GM19455 (cell line): ENCODE measurements at regions not wholly inside any gene's neighbourhood (a gene's known extent, or its start where the extent isn't known, plus 50 kb on each side); places are given as distances from the start of the nearest gene placed in this dataset.
"Not testable (repeated sequence)": the region's sequence is repeated elsewhere in the genome, so short reads cannot be mapped to it uniquely, and the experiment has no call there.

Experiments used
- ATAC-seq: cut with Tn5 transposase; IDR thresholded peaks from one replicate; pipeline ENCODE4 v1.9.1; 2021; ENCODE audit not compliant: unreplicated experiment

DNA sequence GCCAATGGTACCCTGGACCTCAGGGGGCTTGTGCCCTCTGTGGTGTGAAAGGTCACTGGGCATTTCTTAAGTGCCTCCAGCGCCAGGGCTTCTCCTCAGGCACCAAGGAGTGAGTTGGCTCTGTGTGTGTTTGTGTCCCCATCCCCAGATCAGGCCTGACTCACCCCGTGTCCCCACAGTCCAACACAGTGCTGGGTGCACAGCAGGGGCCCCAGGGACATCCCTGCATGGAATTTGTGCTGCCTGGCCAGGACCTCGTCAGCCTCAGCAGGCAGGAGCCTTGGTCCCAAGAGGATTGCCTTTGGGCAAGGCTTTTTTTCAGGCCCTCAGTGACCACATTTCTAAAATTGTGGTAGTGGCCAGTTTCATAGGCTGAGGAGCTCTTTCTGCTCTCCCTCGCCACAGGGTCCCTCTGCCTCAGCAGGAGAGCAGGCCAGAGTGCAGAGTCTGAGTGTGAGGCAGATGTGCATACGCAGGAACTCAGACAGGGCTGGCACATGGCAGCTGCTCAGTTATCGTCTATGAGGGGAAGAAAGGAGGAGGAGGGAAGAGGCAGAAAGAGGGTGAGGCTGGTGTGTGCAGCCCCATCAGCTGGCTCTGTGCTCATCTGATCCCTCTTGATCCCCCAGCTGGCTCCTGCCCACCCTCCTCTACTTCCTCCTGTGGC is 215.6 kb downstream of the RPLP1 start:
- no peak for ATAC-seq

DNA sequence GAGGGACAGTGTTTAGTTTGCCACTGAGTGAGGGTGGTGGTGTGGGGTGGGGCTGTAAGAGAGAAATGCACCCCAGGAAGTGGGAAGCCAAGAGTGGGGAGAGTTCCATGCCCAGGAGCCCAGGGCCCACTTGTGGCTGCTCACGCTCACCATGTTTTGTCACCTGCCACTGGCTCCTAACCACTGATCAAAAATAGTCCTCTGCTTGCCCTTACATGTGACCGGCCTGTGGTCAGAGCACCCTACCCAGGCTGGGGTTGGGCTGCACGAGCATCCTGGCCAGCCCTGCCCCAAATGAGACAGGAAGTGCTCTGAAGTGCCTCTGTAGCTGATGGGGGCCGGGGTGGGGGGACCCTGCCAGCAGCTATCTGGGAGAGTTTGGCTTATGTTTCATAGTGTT is 216.3 kb downstream of the RPLP1 start:
- ATAC-seq = peak; percentile 45

DNA sequence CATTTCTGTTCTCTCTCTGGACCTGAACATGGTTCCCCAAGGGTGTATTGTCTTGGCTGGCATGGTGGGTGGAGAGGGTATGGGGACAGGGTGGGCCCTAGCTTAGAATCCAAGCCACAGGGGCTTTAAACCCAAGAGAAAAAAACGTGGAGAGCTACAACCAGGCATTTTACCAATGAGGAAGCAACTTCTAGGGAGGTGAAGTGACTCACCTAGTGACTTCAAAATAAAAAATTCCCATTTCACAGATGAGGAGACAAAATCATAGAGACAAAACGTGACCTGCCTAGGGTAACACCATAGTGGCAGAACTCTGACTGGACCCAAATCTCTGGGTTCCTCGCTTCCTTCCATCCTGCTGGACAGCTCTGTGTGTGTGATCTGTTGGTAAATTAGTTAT is 216.8 kb downstream of the RPLP1 start:
- ATAC-seq = no peak

DNA sequence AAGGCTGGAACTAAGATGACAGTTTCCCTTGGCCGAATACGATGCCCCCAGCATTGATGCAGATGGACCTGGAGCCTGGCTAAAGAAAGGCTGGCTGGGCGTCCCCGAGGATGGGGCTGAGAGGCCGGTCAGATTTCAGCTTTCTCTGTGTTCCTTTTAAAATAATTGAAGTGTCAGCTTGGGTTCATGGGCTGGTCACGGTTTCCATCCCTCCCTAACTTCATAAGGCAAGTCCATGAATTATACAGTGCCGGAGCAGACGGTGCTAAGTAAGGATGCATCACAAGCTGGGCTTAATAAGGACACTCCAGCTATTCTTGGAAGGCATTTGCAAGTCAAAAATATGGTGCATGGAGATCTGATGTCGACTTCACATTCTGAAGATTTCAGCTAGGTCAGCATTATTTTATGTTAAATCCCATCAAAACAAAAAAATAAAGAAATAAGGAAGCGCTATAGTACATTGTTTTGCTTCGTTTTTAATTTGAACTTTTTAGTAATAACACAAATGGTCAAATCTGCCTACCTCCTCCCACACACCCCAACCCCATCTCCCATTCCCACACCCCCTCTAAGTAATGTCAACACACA is 220.8 kb downstream of the RPLP1 start:
- no peak for ATAC-seq

DNA sequence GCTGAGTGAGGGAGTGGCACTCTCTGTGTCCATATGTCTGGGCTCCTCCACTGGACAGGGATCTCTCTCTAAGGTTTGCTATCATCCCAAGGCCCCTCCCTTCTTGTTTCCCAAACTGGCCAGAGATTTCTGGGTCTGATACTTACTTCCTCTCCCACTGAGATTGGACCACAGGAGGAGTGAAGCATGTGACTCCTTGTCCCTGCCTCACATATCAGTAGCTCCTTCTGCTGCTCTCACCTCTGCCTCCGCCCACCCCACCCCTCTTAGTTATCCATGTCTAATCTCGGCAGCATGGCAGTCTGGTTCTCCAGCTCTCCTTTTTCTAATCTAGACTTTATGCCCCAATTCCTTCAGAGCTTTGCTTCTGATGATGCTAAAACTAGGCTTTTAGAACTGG is 223.1 kb downstream of the RPLP1 start:
- ATAC-seq = no peak

DNA sequence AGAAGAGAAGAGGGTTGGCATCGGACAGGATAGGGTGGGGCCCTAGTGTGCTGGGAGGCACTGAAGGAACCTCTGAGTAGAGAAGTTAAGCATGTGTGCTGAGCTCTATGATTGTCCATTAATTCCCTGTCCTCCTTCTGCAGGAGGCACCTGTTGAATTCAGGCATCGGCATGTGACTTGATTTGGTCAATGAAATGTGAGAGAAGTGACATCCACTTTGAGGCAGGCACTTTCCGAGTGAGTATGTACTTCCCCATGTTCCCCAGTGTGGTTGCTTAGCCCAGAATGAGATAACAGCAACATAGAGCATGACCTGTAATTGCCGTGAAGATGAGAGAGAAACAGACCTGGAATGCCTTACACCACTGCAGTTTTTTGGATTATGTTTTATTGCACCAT is 224.8 kb downstream of the RPLP1 start:
- ATAC-seq = no peak

DNA sequence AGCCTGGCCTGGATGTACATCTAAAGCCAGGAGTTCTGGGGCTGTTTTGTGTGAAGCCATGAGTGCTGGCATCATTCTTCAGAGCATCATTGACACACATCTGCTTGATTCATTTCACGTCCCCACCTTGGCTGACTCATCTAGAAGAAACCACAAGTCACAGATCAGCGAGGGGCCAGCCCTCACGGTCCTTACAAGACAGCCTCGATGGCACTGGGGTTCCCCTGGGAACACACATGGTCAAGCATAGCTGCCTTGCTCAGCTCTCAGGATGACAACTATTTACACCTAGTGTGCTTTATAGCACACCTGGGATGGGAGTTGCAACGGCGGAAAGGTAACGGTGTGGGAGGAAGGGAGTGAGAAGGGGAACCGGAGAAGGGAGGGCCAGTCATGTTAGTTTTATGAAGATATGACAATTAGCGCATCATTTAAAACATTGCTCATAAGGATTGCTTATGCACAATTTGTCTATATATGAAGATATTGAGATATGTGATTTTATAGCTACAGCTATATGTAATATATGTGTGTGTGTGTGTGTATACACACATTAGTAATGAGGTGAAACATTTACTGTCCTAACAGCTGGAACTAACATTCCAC is 227.1 kb downstream of the RPLP1 start:
- peak; percentile 67 for ATAC-seq

DNA sequence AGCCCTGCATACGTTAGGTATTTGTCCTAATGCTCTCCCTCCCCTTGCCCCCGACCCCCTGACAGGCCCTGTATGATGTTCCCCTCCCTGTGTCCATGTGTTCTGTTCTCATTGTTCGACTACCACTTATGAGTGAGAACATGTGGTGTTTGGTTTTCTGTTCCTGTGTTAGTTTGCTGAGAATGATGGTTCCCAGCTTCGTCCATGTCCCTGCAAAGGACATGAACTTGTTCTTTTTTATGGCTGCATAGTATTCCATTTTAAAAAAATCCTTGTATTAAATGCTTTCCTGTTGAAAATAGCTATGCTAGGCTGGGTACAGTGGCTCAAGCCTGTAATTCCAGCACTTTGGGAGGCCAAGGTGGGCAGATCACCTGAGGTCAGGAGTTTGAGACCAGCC is 232.2 kb downstream of the RPLP1 start:
- not testable (repeated sequence) for ATAC-seq

DNA sequence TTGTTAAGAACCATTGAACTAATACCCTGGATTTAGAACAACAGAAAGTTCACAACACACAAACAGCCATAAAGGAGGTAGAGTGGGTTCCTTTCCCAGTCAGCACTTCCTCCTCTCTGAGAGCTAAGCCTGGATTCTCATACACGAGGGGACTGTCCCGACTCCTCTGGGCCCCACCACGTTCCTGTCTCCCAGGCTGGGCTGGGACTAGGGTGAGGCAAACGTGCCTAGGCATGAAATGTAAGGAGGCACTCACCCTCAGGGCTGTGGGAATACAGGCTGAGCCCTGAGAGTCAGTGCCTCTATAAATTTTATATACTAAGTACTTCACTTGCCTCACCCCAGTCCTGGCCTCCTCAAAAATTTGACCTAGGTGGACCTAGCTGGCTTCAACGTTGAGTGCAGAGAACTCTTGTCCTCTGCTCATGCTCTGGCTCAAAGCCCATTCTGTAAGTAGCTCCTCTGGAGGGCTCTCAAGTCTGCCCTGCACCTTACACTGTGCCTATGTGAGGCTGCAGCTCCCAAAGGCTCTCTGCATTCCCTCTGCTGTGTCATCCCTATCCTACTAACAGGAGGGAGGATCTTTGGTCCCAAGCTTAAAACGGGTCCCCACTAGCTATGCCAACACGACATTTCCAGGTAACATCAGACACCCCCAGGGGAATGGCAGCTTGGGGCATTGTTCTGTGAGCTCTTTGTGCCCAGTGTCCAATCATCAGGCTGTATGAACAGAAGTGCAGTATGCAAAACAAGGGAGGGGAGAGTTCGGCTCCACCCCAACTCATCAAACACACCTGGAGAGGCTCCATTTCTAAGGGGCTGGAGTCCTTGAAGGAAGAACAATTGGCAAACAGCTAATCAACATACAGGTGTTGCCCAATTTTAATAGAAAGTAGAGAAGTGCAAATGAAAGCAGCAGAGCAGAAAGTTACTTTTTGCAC is 233.2 kb downstream of the RPLP1 start:
- ATAC-seq = no peak

DNA sequence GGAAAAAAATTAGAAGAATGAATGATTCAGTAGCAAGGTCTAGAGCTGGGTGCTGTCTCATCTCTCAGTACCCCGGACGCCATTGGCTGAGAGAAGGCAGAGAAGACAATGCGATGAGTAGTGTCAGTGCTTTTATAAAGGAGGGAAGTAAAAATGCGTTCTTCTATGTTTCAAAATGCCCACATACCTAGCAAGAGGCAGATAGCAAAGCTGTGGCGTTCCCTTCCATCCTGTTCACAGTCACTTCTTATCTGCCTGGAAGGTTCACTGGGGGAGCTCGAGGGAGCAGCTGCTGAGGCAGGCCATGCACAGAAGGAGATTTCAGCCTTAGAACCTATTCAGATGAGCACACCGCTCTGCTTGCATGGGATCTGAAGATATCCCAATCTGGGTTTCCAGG is 234.0 kb downstream of the RPLP1 start:
- no peak for ATAC-seq

DNA sequence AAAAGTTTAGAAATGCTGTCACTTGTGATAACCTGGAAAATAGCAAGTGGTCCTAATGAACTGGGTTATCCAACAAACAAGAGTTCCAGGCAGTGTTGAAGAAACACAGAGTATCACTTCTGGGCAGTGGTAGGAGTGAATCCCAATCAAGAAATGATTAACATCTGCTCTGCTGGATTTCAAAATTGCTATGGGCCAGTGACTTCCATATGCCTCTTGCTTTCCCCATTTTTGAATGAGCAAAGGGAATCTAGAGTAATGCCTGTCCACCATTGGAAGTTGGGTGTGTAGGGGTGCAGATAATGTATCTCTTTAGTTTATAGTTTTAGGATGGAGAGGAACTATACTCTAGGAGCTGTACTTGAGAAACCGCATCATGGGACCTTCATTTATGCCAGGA is 236.5 kb downstream of the RPLP1 start:
- no peak for ATAC-seq

DNA sequence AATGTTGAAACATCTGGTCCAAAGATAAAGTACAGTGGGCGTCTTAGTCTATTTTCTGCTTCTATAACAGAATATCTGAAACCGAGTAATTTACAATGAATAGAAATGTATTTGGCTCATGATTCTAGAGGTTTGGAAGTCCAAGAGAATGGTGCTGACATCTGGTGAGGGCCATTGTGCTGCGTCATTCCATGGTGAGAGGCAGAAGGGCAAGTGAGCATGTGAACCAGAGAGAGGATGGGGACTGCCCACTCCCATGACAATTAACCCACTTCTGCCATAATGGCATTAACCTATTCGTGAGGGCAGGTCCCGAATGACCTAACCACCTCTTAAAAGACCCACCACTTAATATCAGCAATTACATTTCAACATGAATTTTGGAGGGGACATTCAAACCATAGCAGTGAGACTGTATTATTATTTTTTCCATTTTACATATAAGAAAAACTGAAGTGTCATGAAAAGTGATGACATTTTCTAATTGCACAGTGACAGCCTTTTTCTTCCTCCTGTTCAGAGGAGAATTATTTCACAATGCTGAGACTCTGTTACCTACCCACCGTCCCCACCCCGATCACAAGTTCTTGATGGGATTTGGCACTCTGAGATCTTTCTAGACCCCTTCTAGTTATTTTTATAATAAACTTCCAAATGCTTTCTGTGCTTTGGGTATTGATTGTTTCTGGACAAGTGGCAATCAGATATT is 238.8 kb downstream of the RPLP1 start:
- no peak for ATAC-seq

DNA sequence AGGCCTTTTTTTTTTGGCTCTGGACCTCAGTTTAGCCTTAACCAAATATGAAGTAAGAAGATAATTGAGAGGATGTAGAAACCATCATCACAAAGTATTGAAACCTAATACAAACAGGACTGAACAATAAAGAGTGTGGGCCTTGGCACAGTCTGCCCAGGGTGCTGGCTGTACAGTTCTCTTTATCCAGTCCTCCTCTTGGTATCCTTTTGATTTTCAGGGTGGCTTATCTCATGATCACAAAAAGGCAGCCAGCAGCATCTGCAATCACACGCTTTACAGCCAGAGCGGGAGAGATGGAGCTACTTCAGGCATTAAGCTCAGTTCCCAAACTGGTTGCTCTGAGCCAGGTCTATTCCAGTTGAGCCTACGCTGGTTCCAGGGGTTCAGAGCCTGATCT is 239.7 kb downstream of the RPLP1 start:
- ATAC-seq = no peak

DNA sequence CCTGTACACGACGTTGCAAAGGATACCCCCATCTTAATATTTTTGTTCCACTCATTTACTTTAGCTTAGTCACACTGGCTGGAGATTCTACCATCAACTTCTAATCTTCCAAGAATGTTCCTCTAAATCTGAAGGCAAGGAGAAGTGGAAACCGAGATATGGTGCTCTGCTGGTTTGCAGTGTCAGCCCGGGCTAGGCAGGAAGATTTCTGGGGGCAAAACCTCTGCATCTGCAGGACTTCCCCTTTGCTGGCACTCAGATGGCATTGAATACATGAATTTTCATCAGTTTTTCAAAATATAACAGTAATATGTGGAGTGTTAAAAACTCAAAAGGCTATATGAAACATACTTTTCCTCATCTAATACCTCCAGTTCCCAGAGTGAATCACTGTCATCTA is 240.4 kb downstream of the RPLP1 start:
- no peak for ATAC-seq

DNA sequence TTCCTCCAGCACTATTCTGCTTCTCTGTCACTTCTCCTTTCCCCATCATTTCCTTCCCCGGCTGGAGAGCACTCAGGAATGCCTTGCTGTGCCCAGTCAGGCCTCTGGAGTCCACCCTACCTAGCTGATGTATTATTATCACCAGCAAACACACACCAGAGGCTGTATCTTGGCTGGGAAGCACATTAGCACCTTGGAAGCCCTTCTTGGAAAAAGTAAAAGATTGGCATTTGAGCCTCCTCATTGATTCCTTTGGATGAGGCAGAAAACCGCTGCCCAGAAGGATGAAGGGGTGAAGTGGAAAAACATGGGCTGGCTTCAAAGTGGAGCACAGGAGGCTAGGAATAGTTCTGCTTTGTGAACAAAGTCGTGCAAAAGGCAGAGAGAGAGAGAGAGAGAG is 244.3 kb downstream of the RPLP1 start:
- no peak for ATAC-seq

DNA sequence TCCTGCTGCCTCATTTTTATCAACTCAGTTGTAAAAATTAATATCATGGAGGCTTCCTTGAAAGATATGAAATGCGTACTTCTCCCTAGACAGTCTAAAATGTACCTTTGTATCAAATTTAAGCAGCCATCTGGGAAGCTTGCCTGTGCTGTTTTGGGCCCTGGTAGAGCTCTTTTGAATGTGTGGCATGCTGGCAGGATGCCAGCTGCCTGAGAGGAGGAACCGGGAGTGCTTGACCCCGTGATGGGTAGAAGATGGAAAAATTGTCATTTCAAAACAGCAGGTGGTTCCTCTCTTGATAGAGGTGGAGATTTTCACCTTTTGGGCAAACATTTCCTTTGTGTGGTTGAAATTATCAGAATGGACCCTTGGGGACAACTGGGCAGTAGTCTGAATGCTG is 245.3 kb downstream of the RPLP1 start:
- no peak for ATAC-seq

DNA sequence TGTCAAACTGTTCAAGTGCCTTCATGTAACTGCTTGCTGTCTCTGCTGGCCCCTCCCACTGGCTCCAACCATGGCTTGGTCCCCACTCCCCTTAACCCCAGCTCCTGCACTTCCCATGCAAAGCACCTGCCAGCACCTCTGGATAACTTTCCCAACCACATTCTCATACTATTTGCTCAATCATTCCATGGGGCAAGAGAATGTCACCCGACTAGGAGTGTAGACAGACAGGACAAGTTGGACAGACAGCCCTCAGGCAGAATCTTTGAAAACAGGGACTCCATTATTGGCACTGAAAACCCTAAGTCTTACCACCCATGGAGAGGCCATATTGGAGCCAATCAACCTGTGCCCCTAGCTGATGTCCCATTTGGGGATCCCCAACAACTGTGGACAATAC is 246.5 kb downstream of the RPLP1 start:
- ATAC-seq = no peak

DNA sequence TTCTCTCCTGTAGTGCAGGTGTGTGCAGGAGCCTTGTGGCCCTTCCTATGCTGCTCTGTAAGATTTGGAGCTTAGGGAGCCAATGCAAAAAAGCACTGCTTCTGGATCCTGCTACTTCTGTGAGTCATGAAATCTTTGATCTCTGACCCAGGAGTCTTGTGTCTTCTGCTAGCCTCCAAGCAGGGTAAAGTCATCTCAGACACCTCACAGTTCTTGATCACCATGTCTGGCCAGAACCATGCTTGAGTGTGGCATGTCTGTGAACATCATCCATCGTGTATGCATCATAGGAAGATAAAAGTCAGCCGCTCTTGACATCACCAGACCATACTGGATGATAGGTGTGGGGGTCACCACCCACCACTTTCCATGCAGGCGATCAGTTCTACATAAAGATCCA is 247.8 kb downstream of the RPLP1 start:
- ATAC-seq = no peak

DNA sequence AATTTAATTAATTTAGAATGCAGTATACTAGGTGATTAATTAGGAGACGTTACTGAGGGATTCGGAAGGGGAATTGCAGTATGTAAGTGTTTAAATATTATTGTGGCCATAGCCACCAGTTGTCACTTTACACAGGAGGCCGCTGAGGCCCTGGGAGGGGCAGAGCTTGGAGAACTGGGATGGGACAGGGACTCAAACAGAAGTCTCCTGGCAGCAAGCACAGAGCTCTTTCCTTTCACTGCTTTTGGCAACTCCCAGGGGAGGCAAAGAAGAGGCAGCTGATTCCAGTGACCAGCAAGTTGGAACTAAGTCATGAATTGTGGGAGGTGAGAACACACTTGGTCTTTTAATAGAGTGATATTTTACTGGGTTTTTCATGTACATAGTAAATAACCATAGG is 248.6 kb downstream of the RPLP1 start:
- no peak for ATAC-seq

DNA sequence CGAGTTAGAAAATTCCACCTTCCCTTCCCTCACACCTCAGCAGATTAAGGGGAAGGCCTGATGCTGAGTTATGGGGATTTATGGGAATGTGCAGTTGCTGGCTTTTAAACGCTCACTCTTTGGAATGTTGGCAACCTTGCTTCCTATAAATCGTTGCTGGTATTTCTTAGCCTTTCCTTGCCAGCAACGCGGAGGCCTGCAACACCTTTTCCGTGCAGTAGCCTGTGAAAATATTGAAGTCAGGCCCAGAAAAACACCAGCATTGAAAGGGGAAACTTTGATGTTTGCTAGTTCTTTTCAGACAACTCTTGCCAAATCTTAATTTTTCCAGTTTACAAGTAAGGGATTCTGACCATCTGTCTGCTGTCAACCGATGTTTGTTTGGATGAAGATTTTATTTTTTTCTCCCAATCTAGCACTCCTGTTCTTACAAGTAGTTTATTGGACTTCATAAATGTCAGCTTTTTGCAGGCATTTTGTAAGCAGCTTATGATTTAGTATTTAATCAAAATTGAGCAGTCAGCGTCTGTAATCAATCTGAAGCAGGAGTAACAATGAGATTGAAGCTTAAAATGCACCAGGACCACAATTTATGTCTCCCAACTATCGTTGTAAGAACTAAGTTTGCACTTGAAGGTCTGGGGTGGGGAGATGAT is 251.0 kb downstream of the RPLP1 start:
- ATAC-seq = no peak

DNA sequence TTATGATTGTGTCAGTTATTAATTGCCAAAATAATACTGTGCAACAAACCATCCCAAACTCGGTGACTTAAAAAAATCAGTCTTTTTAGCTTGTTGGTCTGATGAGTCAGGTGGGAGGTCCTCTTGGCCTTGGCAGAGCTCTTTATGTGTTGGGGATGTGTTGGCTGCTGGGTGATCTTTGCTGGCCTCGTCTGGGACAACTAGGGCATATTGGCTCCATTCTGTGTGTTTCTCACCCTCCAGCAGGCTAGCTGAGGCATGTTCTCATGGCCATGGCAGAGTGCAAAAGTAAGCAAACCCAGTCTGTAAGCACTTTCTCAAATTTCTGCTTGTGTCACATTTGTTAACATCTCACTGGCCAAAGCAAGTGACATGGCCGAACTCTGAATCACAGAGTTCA is 251.6 kb downstream of the RPLP1 start:
- ATAC-seq = no peak
